ENCODE measurements at regions not wholly inside any gene's neighbourhood (a gene's known extent, or its start where the extent isn't known, plus 50 kb on each side); places are given as distances from the start of the nearest gene placed in this dataset.

DNA sequence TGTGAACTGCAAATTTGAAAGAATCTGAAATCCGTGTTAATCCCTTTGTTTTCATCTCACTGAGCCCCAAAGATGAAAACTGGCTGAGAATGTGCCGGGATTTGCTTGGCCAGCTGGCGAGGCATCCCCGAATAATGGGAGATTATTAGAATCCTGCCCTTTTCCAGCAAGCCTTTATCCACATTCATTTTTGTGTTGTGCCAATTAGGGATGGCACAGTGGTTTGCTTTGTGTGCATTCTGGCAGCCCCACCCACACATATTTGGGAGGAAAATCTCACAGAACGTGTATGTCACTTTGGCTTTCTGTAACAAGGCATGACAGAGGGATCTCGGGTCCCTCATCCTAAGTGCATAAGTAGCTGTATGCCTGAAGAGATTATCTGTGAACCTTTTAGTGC lies 405.8 kb upstream of the FAM98A start:
- TF ChIP-seq, protein P1, sequence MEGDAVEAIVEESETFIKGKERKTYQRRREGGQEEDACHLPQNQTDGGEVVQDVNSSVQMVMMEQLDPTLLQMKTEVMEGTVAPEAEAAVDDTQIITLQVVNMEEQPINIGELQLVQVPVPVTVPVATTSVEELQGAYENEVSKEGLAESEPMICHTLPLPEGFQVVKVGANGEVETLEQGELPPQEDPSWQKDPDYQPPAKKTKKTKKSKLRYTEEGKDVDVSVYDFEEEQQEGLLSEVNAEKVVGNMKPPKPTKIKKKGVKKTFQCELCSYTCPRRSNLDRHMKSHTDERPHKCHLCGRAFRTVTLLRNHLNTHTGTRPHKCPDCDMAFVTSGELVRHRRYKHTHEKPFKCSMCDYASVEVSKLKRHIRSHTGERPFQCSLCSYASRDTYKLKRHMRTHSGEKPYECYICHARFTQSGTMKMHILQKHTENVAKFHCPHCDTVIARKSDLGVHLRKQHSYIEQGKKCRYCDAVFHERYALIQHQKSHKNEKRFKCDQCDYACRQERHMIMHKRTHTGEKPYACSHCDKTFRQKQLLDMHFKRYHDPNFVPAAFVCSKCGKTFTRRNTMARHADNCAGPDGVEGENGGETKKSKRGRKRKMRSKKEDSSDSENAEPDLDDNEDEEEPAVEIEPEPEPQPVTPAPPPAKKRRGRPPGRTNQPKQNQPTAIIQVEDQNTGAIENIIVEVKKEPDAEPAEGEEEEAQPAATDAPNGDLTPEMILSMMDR (IDR thresholded peaks at IDR 0.05) = no peak
- no peak for TF ChIP-seq POLR2A (IDR thresholded peaks at IDR 0.05)

Data from prostate gland (tissue), 2 donors.